ENCODE measurements at regions not wholly inside any gene's neighbourhood (a gene's known extent, or its start where the extent isn't known, plus 50 kb on each side); places are given as distances from the start of the nearest gene placed in this dataset.

DNA sequence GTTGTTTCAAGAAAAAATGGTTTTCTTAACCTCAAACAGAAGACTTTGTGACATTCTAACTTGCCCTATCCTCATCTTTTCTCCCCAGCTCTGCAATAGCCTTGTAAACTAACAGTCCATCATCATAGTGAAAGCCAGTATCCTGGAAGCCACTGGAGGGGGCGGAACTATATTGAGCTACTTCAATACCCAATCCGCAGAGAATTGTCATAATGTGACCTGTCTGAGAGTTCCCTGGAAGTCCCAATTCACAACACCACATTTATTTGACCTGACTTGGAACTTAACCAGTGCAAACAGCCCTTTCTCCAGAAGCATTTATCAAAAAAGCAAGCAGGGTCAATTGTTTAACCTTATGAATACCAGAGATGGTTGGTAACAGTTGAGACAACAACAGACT, 747.6 kb upstream of the GRM7 start:
- TF ChIP-seq POLR2AphosphoS5 (IDR thresholded peaks at IDR 0.05) (no peak), SMC3 (conservative IDR thresholded peaks at IDR 0.05; ENCODE audit: poor library complexity) (no peak), EP300 (conservative IDR thresholded peaks at IDR 0.05; ENCODE audit: poor library complexity, severe bottlenecking) (no peak), EZH2 (IDR thresholded peaks at IDR 0.05; ENCODE audit: borderline replicate concordance, insufficient read depth, low read length, poor library complexity, severe bottlenecking) (no peak), MXI1 (conservative IDR thresholded peaks at IDR 0.05; ENCODE audit: poor library complexity, severe bottlenecking) (no peak), RAD21 (conservative IDR thresholded peaks at IDR 0.05) (no peak)
- TF ChIP-seq, protein P1, sequence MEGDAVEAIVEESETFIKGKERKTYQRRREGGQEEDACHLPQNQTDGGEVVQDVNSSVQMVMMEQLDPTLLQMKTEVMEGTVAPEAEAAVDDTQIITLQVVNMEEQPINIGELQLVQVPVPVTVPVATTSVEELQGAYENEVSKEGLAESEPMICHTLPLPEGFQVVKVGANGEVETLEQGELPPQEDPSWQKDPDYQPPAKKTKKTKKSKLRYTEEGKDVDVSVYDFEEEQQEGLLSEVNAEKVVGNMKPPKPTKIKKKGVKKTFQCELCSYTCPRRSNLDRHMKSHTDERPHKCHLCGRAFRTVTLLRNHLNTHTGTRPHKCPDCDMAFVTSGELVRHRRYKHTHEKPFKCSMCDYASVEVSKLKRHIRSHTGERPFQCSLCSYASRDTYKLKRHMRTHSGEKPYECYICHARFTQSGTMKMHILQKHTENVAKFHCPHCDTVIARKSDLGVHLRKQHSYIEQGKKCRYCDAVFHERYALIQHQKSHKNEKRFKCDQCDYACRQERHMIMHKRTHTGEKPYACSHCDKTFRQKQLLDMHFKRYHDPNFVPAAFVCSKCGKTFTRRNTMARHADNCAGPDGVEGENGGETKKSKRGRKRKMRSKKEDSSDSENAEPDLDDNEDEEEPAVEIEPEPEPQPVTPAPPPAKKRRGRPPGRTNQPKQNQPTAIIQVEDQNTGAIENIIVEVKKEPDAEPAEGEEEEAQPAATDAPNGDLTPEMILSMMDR (IDR thresholded peaks at IDR 0.05; ENCODE audit: poor library complexity, severe bottlenecking) = no peak
- TF ChIP-seq, protein P2, sequence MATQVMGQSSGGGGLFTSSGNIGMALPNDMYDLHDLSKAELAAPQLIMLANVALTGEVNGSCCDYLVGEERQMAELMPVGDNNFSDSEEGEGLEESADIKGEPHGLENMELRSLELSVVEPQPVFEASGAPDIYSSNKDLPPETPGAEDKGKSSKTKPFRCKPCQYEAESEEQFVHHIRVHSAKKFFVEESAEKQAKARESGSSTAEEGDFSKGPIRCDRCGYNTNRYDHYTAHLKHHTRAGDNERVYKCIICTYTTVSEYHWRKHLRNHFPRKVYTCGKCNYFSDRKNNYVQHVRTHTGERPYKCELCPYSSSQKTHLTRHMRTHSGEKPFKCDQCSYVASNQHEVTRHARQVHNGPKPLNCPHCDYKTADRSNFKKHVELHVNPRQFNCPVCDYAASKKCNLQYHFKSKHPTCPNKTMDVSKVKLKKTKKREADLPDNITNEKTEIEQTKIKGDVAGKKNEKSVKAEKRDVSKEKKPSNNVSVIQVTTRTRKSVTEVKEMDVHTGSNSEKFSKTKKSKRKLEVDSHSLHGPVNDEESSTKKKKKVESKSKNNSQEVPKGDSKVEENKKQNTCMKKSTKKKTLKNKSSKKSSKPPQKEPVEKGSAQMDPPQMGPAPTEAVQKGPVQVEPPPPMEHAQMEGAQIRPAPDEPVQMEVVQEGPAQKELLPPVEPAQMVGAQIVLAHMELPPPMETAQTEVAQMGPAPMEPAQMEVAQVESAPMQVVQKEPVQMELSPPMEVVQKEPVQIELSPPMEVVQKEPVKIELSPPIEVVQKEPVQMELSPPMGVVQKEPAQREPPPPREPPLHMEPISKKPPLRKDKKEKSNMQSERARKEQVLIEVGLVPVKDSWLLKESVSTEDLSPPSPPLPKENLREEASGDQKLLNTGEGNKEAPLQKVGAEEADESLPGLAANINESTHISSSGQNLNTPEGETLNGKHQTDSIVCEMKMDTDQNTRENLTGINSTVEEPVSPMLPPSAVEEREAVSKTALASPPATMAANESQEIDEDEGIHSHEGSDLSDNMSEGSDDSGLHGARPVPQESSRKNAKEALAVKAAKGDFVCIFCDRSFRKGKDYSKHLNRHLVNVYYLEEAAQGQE (IDR thresholded peaks at IDR 0.05; ENCODE audit: borderline replicate concordance) = no peak
